ENCODE measurements at regions not wholly inside any gene's neighbourhood (a gene's known extent, or its start where the extent isn't known, plus 50 kb on each side); places are given as distances from the start of the nearest gene placed in this dataset.

DNA sequence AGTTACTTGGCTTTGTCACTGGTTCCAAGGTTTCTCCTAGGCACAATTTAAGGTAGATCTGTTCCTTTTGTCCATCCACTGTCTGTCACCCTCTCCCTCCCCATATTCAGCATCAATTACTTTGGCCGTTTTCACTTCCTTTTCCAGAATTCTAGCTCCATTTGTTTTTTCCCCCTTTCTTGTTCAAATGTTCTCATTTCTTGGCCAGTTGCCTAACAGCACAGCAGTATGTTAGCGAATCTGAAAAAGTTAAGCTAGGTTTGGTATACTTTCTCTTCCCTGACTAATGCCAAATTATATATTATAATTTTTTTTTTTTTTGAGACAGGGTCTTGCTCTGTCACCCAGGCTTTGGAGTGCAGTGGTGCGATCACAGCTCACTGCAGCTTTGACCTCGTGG is 409.1 kb upstream of the TEX13C start:
- Histone ChIP-seq H3K27ac (ENCODE audit: control insufficient read depth, insufficient read depth, low read length) (no peak overlapping the region), H3K4me1 (ENCODE audit: control insufficient read depth, extremely low read depth, insufficient read depth, low read length) (no peaks in the 10 kb centered on the region), H3K36me3 (ENCODE audit: control insufficient read depth in 2 of 2, extremely low read depth in 1 of 2, insufficient read depth in 2 of 2, low read length in 2 of 2) (no peaks in the 10 kb centered on the region), H3K9me3 (ENCODE audit: control insufficient read depth, low read depth, low read length) (no peaks in the 10 kb centered on the region), H3K9ac (ENCODE audit: control insufficient read depth, extremely low read depth, insufficient read depth, low read length) (no peak overlapping the region), H3K79me2 (ENCODE audit: control insufficient read depth, insufficient read depth, low read length) (no peaks in the 10 kb centered on the region), H3K9me1 (ENCODE audit: control insufficient read depth, extremely low read depth, insufficient read depth, low read length) (no peaks in the 10 kb centered on the region), H4K20me1 (ENCODE audit: control insufficient read depth, extremely low read depth, insufficient read depth, low read length) (no peaks in the 10 kb centered on the region), H3K4me3 (ENCODE audit: control insufficient read depth in 2 of 3, extremely low read depth in 1 of 3, insufficient read depth in 2 of 3, low read depth in 1 of 3, low read length in 3 of 3) (no peak overlapping the region), H3K27me3 (ENCODE audit: control insufficient read depth, extremely low read depth, insufficient read depth, low read length) (no peaks in the 10 kb centered on the region), H3K4me2 (ENCODE audit: control insufficient read depth, extremely low read depth, insufficient read depth, low read depth, low read length) (no peak overlapping the region), H2AFZ (ENCODE audit: control insufficient read depth, low read length) (no peak overlapping the region)
- FAIRE-seq (no peak), DNase-seq (ENCODE audit: low read depth, low spot score) (no peak)
- dilution Hi-C loops (cut with MboI; ENCODE audit: extremely low pct_ligation_motif_present, low sequenced_read_pairs), result no loop called here
- no peak for TF ChIP-seq EZH2 (IDR thresholded peaks at IDR 0.05; ENCODE audit: low read length)
- TF ChIP-seq, protein P1, sequence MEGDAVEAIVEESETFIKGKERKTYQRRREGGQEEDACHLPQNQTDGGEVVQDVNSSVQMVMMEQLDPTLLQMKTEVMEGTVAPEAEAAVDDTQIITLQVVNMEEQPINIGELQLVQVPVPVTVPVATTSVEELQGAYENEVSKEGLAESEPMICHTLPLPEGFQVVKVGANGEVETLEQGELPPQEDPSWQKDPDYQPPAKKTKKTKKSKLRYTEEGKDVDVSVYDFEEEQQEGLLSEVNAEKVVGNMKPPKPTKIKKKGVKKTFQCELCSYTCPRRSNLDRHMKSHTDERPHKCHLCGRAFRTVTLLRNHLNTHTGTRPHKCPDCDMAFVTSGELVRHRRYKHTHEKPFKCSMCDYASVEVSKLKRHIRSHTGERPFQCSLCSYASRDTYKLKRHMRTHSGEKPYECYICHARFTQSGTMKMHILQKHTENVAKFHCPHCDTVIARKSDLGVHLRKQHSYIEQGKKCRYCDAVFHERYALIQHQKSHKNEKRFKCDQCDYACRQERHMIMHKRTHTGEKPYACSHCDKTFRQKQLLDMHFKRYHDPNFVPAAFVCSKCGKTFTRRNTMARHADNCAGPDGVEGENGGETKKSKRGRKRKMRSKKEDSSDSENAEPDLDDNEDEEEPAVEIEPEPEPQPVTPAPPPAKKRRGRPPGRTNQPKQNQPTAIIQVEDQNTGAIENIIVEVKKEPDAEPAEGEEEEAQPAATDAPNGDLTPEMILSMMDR (optimal IDR thresholded peaks at IDR 0.05 in 1 of 3, IDR thresholded peaks at IDR 0.05 in 1 of 3, conservative IDR thresholded peaks at IDR 0.05 in 1 of 3; ENCODE audit: extremely low read depth in 1 of 3, insufficient read depth in 2 of 3, low read length in 3 of 3), result no peak

DNA sequence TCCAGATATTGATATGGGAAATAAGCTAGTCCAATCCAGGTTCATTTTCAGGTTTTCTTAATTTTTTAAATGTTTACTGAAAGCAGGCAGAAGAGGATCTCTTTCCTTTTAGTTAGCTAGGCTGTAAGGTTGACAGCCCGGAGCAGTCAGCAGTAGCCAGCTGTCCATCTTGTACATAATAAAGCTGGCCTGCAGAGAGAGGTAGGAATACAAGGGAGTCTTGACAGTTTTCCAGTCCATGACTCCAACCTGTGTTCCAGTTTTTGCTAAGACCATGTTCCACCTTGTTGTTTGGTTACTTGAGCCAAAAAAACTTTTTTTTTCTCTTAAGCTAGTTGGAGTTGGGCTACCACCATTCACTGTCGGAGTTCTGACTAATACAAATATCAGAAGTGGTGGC is 402.7 kb upstream of the TEX13C start:
- Histone ChIP-seq H3K4me3 (ENCODE audit: control insufficient read depth in 2 of 3, extremely low read depth in 1 of 3, insufficient read depth in 2 of 3, low read depth in 1 of 3, low read length in 3 of 3) (no peak overlapping the region), H4K20me1 (ENCODE audit: control insufficient read depth, extremely low read depth, insufficient read depth, low read length) (no peaks in the 10 kb centered on the region), H3K4me1 (ENCODE audit: control insufficient read depth, extremely low read depth, insufficient read depth, low read length) (no peaks in the 10 kb centered on the region), H3K79me2 (ENCODE audit: control insufficient read depth, insufficient read depth, low read length) (no peaks in the 10 kb centered on the region), H3K9me1 (ENCODE audit: control insufficient read depth, extremely low read depth, insufficient read depth, low read length) (no peaks in the 10 kb centered on the region), H3K27me3 (ENCODE audit: control insufficient read depth, extremely low read depth, insufficient read depth, low read length) (no peaks in the 10 kb centered on the region), H3K9ac (ENCODE audit: control insufficient read depth, extremely low read depth, insufficient read depth, low read length) (no peak overlapping the region), H3K27ac (ENCODE audit: control insufficient read depth, insufficient read depth, low read length) (no peak overlapping the region), H3K36me3 (ENCODE audit: control insufficient read depth in 2 of 2, extremely low read depth in 1 of 2, insufficient read depth in 2 of 2, low read length in 2 of 2) (no peaks in the 10 kb centered on the region), H3K9me3 (ENCODE audit: control insufficient read depth, low read depth, low read length) (no peaks in the 10 kb centered on the region), H3K4me2 (ENCODE audit: control insufficient read depth, extremely low read depth, insufficient read depth, low read depth, low read length) (no peak overlapping the region), H2AFZ (ENCODE audit: control insufficient read depth, low read length) (no peak overlapping the region)
- FAIRE-seq (no peak), DNase-seq (ENCODE audit: low read depth, low spot score) (no peak)
- TF ChIP-seq, protein P1 (optimal IDR thresholded peaks at IDR 0.05 in 1 of 3, IDR thresholded peaks at IDR 0.05 in 1 of 3, conservative IDR thresholded peaks at IDR 0.05 in 1 of 3; ENCODE audit: extremely low read depth in 1 of 3, insufficient read depth in 2 of 3, low read length in 3 of 3), result no peak
- TF ChIP-seq EZH2 (IDR thresholded peaks at IDR 0.05; ENCODE audit: low read length), result no peak
- dilution Hi-C loops (cut with MboI; ENCODE audit: extremely low pct_ligation_motif_present, low sequenced_read_pairs), result no loop called here
